Parathyroid adenoma (tissue), 2 donors: ENCODE measurements at regions not wholly inside any gene's neighbourhood (a gene's known extent, or its start where the extent isn't known, plus 50 kb on each side); places are given as distances from the start of the nearest gene placed in this dataset.

Experiments used
- H2AFZ ChIP-seq: fragments of 300-600 bp; sonication (generic); one replicate; pipeline ENCODE4 v1.7.0; 2017; ENCODE audit warnings: antibody characterized with exemption, mild to moderate bottlenecking
- H3K27ac ChIP-seq: fragments of 300-600 bp; sonication (generic); one replicate; pipeline ENCODE4 v1.7.0; 2017
- H3K27me3 ChIP-seq: fragments of 300-600 bp; sonication (generic); one replicate; pipeline ENCODE4 v1.7.0; 2017; ENCODE audit warnings: low read length; ENCODE audit not compliant: control insufficient read depth, insufficient read depth
- H3K36me3 ChIP-seq: fragments of 300-600 bp; sonication (generic); one replicate; pipeline ENCODE4 v1.7.0; 2017; ENCODE audit warnings: low read length; ENCODE audit not compliant: control insufficient read depth, insufficient read depth
- H3K4me1 ChIP-seq: fragments of 300-600 bp; sonication (generic); one replicate; pipeline ENCODE4 v1.7.0; 2017; ENCODE audit warnings: control low read depth
- H3K4me2 ChIP-seq: fragments of 300-600 bp; sonication (generic); one replicate; pipeline ENCODE4 v1.7.0; 2017; ENCODE audit warnings: low read length
- H3K4me3 ChIP-seq: fragments of 300-600 bp; sonication (generic); one replicate; pipeline ENCODE4 v1.7.0; 2017; ENCODE audit warnings: low read depth, low read length
- H3K79me2 ChIP-seq: fragments of 300-600 bp; sonication (generic); one replicate; pipeline ENCODE4 v1.7.0; 2017; ENCODE audit warnings: control low read depth
- H3K9ac ChIP-seq: fragments of 300-600 bp; sonication (generic); one replicate; pipeline ENCODE4 v1.7.0; 2017; ENCODE audit warnings: mild to moderate bottlenecking
- H3K9me3 ChIP-seq: fragments of 300-600 bp; sonication (generic); one replicate; pipeline ENCODE4 v1.7.0; 2017; ENCODE audit warnings: low read length; ENCODE audit not compliant: control insufficient read depth
- CTCF ChIP-seq: fragments of 300-600 bp; sonication (generic); IDR thresholded peaks from one replicate; pipeline ENCODE4 v1.7.0; 2017; ENCODE audit warnings: antibody characterized with exemption, mild to moderate bottlenecking
- donor health status: primary hyperparathyroidism.

GRCh38 chr3:4897765-4898453, 81.3 kb upstream of the BHLHE40 start:
- Histone ChIP-seq H3K36me3 (no peaks in the 10 kb centered on the region), H3K4me1 (peaks cover 27% of the 10 kb centered on the region), H3K4me2 (peak overlapping the region; percentile 6), H3K9ac (no peak overlapping the region), H3K4me3 (no peak overlapping the region), H2AFZ (peak overlapping the region; percentile 61), H3K79me2 (no peaks in the 10 kb centered on the region), H3K9me3 (no peaks in the 10 kb centered on the region), H3K27ac (peak overlapping the region; percentile 52), H3K27me3 (no peaks in the 10 kb centered on the region)
- TF ChIP-seq CTCF = no peak

GRCh38 chr3:4898454-4899313, 80.6 kb upstream of the BHLHE40 start:
- no peak for TF ChIP-seq CTCF
- H3K4me2 ChIP-seq = peak overlapping the region; percentile 6
- no peaks in the 10 kb centered on the region for H3K9me3 ChIP-seq
- H3K27ac ChIP-seq = peak overlapping the region; percentile 52
- H2AFZ ChIP-seq = peak overlapping the region; percentile 61
- H3K36me3 ChIP-seq = no peaks in the 10 kb centered on the region
- H3K79me2 ChIP-seq = no peaks in the 10 kb centered on the region
- no peaks in the 10 kb centered on the region for H3K27me3 ChIP-seq
- H3K9ac ChIP-seq = no peak overlapping the region
- H3K4me1 ChIP-seq = peaks cover 27% of the 10 kb centered on the region
- H3K4me3 ChIP-seq = no peak overlapping the region

DNA sequence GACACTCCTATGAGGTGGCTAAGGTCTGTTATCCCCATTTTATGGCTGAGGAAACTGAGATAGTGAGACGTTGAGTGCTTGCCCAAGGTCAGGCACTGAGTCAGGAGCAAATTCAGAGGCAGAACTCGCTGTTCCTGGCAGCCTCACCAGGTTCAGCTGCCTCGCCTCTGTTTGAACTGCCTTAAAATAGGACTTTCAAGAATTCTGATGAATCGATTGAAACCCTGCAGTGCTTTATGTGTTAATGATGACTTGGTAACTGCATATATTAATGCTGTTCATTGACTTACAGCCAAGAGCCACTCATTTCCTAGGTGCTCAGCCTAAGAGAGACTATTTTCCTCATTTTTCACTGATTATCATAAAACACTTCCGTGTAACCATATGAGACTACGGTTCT, 79.5 kb upstream of the BHLHE40 start:
- Histone ChIP-seq H3K36me3 (no peaks in the 10 kb centered on the region), H3K27ac (peak overlapping the region; percentile 2), H3K4me2 (no peak overlapping the region), H3K9me3 (no peaks in the 10 kb centered on the region), H3K79me2 (no peaks in the 10 kb centered on the region), H3K27me3 (no peaks in the 10 kb centered on the region), H2AFZ (peak overlapping the region; percentile 55), H3K4me3 (no peak overlapping the region), H3K9ac (no peak overlapping the region), H3K4me1 (peaks cover 30% of the 10 kb centered on the region)
- no peak for TF ChIP-seq CTCF

- no peaks in the 10 kb centered on the region for H3K36me3 ChIP-seq
- H3K4me2 ChIP-seq = no peak overlapping the region
- H3K27me3 ChIP-seq = no peaks in the 10 kb centered on the region
- H3K4me1 ChIP-seq = peaks cover 30% of the 10 kb centered on the region
- no peaks in the 10 kb centered on the region for H3K79me2 ChIP-seq
- H3K27ac ChIP-seq = peak overlapping the region; percentile 4
- H3K4me3 ChIP-seq = no peak overlapping the region
- no peak for TF ChIP-seq CTCF
- H2AFZ ChIP-seq = peak overlapping the region; percentile 55
- H3K9ac ChIP-seq = no peak overlapping the region
- no peaks in the 10 kb centered on the region for H3K9me3 ChIP-seq
Observed at GRCh38 chr3:4900298-4900697, 78.9 kb upstream of the BHLHE40 start.
